Pons (tissue), 1 donor: ENCODE measurements at regions not wholly inside any gene's neighbourhood (a gene's known extent, or its start where the extent isn't known, plus 50 kb on each side); places are given as distances from the start of the nearest gene placed in this dataset.

Source experiments
- DNase-seq: peaks from one replicate; pipeline ENCODE4 v3.0.0-alpha.2; 2016; ENCODE audit warnings: low spot score

DNA sequence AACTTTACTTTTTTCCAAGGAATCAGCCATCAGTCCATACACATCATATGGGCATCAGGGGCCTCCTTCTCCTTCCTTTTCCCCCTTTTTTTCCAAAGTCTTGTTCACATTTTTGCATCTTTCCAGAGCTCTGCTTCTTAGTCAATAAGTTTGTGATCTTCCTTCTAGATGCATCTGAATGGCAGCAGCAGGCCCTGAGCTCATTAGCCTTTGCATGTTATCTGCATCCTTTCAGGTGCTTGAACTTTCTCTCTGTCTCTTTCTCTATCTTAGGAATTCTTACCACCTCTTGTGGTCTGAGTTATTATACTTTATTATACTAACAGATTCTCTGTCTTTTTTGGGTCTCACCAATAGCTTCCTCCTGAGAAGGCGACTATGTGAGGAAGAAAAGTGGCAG is 312.4 kb upstream of the FANCL start:
- no peak for DNase-seq

DNA sequence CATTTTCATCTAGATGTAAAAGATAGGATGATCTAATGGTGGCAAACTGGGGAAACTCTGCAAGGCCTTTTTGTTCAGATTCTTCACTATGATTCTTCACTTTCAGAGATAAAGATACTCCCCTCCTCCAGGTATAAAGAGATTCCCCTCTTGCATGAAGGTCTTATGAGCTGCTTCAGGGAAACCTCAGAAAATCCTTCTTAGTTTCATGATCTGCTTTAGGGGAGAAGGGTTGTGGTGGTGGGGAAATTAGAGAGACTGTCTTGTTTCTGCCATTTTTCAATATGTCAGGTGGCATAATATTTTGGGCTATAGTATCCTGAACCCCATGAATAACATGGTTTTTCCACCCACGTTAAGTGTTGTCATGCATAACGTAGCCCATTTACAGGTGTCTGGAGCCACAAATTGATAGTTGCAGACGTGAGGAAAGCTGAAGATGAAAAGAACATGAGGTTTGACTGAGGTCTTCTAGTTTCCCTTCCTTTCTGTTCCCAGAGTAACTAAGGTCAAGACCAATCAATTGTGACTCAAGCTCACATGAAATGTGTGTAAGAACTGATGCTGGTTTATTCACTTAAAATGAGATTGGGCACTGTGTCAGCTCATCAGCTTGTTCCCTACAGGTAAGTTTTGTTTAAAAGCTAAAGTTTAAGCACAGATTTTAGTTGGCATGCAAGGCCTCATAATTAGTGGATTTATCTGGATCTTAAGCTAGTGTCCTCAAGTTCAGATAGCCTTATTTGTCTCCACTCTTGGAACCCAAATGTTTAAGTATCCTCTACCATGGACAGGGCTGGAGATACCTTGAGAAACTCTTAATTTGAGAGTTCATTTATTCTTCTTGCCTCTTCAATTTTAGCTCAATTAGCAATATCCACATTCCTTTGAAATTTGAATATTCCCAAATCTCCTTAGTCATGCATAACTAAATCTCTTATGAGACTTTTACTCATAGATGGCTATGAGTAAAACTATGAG is 304.5 kb upstream of the FANCL start:
- no peak for DNase-seq

DNA sequence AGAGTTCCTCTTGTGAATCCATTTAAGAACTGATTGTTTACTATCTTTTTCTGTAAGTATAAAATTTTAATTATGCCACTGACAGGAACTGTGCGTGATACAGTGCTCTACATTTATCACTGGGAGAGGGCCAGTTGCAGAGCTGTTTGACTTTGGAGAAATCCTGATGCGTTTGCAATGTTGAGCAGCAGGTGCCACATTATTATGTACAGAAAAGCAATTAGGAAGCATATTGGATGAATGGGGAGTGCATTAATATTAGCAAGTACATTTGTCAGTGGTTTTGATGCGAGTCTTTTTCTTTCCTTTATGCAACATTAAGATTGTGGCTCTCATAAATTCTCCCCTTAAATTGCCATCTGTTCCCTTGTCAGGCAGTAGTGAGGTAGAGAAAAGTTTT is 302.3 kb upstream of the FANCL start:
- DNase-seq, result no peak

DNA sequence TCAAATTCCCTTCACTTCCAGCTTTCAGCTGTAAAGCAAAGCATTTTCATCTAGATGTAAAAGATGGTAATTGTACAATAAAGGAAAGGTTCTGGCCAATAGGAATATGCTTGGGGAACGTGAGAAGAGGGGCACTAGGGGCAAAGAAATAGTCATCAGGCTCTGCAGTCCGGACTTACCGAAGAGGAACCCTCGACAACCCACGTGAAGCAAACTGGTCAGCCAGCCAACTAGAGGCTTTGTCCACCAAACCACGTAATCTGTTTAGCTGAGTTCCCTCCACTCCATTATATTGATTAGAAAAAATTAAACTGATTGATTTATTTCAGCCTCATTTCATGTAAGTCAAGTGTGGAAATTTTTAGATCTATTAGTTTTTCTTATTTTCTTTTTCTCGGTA is 300.4 kb upstream of the FANCL start:
- peak; percentile 70 for DNase-seq

DNA sequence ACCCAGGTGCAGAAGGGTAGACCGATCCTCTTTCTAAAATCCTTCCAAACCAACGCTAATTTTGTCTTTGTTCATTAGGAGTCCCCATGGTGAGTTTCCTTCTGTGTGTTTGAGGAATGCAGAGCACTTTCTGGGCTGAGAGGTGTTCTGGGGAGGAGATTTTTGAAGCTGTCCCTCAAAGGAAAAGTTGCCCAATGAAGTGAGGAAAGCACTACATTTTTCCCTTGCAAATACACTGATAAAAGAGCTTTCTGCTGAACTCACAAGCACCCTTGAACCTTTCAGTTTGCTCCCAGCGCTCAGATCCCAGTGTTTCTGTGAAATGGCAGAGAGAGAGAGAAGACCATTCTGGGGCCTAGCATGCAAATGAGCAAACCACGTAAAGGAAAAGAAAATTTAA is 299.6 kb upstream of the FANCL start:
- peak; percentile 69 for DNase-seq

DNA sequence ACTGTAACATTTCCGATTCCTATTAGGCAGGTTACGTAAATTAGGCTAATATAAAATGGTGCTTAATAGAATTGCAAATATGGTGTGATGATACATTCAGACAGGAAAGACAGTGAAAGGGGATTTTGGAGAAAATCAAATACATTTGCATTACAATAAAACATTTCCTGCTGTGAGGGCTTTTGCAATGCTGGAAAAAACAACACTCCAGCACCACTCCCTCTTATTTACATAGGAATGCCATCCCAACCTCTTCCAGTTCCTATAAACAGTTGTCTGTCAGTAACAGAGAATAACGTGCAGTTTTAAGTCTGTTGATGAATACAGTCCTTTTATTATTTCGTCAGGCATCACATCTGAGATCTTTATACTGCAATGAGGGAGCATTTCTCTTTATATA is 298.8 kb upstream of the FANCL start:
- peak; percentile 75 for DNase-seq

DNA sequence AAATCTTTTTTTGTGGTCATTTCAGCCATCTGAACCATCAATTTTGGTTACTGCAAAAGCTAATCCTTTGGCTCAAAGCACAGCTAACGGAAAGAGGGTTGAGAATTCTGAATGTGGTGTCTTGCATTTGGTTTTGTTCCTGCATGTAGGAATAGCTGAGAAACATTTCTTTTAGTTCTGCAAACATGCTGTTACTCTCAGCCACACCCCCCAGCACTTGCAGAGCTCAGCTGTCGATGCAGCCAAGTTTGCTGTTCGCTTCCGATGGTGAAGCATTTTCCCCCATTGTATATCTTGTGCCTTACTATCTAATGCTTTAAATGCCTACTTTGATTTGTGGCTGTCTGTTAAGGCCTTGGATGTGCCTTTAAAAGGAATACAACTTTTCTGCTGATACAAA is 294.9 kb upstream of the FANCL start:
- DNase-seq, result no peak

DNA sequence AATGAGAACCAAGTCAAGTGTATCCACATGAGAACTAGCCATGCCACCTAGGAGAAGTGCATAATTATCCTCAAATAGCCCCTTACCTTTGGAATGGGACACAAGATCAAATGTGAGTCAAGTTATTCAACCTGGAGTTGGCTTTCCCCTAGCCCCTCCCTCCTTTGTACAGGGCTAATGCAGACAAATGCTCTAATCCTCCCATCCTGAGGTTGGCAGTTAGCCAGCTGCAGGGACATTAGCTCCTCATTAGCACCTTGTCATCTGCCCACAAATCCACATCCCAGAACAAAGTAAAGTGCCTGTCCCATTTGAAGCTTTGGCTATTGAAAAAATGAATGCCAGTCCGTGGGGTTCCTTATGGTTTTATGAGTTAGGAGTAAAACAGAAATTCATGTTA is 294.1 kb upstream of the FANCL start:
- DNase-seq, result no peak

DNA sequence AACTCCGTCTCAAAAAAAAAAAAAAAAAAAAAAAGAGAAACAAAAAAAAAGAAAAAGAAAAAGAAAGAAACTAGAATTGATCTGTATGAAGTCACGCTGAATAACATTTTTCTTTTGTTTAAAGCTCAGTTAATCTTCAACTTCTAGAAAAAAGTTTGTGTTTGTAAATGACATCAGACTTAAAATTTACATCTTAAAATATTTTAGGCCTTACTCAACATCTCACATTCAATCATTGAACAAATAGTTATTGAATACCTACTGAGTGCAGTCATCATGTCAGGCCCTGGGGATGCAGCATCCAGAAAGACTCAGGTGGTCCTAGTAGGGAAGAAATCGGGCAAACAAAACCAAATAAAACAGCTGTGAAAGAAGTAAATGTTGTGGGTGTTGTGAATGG is 292.3 kb upstream of the FANCL start:
- DNase-seq, result no peak

DNA sequence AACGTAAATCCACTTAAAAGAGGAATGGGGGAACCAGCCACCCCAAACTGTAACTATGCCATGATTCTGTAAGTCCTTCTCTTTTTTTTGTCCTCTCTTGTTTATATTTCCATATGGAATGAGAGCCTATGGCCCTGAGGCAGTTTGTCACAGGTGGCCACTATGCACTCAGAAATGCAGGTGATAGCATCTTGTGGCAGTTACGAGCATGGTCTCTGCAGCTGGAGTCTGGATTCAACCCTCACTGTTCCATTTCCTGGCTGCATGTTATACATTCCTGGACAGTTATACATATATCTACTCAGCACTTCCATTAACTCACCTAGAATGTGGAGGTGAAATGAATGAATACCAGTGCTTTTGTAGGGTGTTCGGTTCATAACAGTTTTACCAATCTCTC is 291.5 kb upstream of the FANCL start:
- no peak for DNase-seq

DNA sequence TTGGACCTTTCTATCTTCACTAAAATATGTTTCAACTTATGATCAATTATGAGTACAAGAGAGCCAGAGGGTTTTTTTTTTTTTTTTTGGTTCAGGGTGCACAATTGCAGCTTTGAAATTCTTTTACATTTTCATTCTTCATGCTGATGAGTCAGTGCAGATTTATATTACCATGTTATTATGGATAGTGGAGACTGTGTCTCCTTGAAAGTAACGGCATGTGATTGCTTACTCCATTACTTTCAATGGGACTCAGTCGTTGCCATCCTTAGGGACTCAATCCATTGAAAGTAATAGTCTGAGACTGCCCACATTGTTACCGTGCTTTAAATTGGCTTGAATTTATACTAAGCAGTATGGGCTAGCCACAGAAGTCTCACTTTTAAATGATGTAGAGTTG is 286.5 kb upstream of the FANCL start:
- DNase-seq, result no peak

DNA sequence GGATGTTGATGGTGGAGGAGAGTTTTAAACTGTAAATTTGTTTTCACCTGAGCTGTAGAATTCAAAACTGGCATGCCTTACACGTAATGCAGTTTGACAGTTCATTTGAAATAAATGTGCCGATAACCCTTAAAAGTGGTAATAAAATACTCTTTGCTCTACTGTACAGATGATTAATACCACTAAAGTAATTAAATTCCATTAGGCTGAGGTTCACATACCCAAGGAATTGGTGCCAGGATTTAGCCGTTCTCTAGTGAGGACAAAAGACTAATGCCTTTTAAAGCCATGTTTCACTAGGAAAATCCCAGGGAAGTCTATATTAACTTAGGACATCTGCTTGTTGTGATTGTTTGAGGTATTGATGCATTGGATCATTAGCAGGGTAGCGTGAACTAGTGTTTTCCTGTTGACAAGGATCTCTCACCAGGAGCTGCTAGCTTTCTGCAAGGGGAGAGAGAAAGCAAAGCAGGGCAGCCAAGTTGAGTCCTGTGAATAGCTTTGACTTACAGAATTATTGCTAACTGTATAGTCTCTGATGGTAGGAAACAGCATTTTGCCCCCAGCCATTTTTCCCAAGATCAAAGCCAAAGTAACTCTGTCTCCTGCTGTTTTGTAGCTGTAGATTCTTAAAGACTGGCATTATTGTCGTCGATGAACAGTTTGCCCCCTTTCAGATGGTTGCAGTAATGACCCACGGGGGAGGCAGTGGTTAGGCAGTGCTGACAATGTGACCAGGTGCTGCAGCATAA is 280.9 kb upstream of the FANCL start:
- DNase-seq, result peak; percentile 34

DNA sequence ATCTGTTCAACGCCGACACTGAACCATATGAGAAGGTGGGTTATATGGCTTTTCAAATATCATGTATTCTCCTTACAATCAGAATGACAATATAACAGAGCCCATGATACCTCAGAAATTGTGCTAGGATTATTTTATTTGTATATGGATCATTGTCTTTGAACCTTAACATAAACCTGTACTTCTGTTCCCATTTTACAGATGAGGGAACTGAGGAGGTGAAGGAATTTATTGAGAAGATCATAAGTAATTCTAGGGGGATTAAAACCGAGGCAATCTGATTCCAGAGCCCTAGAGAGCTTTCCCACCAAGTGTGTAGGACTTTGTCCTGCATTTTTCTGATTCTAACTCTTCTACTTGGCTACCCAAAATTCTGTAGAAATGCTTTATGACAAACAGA is 279.8 kb upstream of the FANCL start:
- no peak for DNase-seq

DNA sequence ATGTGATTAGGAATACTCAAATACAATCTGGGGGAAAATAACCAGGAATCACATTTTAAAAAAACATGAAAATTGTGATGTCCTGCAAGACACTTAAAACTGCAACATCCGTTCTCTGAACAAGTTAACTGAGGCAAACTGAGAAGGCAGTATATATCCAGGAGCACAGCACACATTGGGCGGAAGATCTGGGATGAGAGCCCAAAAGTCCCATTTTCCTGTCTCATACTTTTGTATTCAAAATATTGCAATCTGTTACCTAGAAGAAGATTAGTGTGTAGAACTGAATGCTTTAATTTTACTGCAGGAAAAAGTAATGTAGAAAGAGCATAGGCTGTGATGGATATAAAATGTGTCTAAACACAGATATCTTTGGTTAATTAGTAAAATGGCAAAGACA is 276.8 kb upstream of the FANCL start:
- no peak for DNase-seq

DNA sequence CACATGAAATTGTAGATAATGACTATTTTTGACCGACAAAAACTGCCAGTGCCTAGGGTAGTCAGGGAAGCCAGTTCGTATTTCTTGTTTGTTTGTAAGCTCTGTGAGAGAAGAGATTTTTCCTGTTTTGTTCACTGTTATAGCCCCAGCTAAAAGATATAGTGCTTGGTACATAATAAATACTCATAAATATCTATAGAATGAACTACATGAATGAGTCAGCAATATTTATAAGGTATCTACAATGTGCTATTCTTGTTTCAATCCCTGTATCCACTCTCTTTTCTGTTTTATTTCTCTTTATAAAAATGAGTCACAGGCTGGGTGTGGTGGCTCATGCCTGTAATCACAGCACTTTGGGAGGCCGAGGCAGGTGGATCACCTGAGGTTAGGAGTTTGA is 275.6 kb upstream of the FANCL start:
- DNase-seq, result no peak

DNA sequence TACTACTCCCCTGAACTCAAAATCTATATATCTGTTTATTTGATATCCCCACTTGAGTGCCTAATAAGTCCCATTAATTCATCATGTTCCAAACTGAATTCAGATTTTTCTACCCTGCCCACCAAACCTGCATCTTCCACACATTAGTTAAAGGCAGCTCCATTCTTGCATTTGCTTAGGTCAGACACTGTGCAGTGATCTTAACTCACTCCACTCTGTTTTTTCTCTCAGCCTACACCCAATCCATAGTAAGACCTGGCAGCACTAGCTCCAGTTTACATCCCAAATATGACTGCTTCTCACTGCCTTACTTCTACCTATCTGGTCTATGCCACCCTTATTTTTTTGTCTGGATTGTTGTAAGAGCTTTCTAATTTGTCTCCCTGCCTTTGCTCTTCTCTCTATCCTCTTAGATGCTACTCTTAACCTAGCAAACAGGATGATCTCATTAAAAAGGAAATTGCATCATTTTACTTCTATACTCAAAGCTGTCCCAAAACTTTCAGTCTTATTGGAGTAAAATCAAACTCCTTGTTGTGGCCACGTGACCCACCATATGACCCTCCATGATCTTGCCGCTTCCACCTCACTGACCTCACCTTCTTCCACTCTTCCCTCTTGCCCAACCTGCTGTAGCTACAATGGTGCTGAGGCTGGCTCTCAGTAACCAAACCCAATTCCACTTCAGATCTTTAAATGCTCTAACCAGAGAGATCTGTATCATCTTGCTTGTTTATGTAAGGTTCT is 274.9 kb upstream of the FANCL start:
- no peak for DNase-seq

DNA sequence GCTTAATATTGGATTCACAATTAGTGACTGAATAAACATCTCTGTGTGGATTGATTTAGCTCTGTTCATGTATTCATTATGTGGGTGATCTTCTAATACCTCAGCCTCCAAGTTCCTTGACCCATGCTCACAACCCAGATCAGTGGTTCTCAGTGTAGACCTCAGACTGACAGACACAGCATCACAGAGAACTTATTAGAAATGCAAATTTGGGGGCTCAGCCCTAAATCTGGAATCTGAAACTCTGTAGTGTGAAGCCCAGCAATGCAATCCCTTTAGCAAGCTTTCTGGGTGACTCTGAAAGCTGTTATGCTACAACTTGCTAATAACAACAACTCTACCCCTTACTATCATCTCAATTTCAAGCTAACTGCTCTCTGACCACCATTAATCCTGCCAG is 273.1 kb upstream of the FANCL start:
- no peak for DNase-seq

DNA sequence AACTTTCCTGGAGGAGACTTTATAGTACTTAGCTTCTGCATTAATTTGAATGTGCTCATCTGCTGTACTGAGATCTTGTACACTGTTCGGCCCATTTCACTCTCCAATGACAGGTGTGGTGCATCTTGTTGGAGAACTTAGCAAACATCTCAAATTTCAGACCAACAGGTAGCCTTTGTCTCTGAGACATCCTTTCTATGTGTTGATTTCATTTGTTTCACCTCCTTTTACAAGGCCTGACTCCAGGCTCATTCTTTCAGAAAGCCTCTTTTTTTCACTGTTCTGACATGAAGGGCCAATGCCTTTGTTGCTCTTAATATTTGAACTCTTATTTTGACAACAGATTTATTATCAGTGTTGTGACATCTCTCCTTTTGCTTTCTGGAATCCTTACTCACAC is 271.8 kb upstream of the FANCL start:
- DNase-seq, result no peak

DNA sequence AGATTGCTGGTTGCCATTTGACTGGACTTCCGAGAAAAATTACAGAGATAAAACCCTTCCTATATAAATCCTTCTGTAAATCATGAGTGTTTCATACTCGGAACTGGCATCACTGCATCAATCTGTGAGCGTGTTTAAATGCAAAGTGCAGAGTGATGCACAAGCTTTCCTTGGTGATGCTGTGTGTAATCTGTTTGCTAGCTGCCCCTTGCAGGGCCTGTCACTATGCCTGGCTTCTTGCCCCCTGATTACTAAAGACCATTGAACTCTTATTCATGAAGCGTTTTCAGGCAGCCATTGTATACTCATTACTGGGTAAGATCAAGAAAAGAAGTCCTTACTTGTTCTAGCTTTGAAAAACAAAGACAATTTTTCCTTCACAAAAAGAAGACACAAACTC is 266.9 kb upstream of the FANCL start:
- peak; percentile 93 for DNase-seq

DNA sequence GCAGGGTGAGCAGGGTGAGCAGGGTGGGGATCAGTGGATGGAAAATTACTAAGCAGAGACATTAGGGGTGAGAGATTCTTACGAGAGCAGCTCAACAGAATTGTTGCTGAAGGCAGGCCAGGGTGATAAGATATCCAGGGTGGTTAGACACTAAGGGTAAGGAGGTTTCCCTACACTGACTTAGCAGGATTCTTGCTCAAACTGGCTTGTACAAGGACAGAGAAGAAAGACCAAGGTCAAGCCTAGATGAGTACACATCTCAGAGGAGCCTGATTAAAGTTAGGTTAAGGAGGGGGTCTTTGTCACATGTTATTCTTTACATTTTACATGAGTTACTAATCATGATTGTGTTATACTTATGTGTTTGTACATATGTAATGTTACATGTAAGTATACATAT is 262.8 kb upstream of the FANCL start:
- no peak for DNase-seq

DNA sequence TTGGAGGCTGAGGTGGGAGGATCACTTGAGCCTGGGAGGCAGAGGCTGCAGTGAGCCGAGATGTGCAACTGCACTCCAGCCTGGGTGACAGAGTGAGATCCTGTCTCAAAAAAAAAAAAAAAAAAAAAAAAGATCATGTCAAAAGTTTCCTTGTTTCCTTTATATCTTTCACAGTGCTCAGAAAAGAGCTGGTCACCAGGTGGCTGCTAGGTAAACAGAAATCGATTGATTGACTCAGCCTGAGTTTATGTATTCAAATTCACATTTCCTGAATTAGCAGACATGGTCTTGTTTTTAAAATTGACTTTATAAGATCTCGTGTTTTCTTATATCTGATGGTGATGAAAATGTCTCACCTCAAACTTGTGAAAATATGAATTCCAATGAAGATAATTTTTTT is 261.8 kb upstream of the FANCL start:
- no peak for DNase-seq

DNA sequence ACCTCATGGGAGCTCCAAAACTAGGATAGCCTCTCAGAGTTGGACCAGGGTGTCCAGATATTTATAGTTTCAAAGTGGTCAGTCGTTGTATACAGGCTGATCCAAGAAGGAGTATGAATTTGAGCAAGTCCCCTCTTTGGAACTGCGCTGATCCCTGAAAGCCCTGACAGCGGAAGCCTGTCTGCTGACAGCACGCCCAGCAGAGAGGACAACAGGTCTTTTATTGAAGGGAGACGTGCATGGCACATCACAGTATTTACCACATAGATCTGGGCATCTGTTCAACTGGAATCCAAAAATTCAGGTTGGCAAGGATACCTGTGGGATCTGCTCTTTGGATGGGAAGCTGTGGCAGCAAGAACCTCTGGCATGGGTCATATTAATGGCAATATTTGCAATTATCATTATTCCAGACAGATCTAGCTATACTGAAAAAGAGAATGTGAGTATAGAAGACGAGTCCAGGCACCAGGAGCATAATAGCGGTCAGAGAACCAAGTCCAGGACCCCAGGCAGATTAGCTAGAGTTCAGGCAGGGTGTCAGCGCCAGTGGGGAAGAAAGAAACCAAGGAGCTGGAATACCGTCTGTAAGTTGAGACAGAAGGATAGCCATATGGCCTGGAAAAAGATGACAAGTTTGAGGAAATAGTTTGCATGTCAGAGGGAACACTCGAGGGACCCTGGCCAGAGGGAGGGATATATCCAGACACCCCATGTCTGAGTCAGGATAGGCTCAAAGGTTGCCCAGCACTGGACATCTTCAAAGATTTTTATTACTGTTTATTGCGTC is 260.4 kb upstream of the FANCL start:
- DNase-seq, result peak; percentile 76
